EL (cell line): ENCODE measurements at regions not wholly inside any gene's neighbourhood (a gene's known extent, or its start where the extent isn't known, plus 50 kb on each side); places are given as distances from the start of the nearest gene placed in this dataset.
"Not testable (repeated sequence)": the region's sequence is repeated elsewhere in the genome, so short reads cannot be mapped to it uniquely, and the experiment has no call there.

Experiments
- DNase-seq: peaks from one replicate; pipeline ENCODE4 v3.0.0-alpha.2; 2016

GRCh38 chr10:124323806-124324205, 94.9 kb downstream of the OAT start:
- DNase-seq, result no peak

DNA sequence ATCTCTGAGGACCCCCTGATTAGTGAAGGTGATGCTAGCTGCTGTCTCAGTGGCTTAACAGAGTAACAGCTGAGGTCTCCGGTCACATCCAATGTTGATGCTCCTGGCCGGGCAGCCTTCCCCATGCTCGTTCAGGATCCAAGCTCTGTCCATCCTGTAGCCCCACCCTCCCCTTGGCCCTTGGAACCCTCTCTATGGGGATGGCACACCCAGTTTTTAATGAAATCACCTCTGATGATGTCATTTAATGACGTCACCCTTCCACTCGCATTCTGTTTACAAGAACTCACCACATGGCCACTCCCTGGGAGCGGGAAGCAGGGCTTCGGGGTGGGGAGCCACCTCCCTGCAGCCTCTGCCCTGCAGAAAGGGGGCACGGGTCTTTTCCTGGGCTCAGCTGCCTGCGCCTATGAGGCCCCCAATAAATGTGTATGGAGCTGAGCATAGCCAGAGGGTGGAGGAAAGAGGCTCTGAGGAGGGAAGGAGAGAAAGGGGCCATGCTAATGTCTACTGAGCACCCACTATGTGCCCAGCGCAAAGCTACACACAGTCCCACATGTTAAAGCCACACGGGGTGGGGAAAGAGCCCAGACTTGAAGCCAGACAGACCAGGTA, 95.5 kb downstream of the OAT start:
- DNase-seq, result peak; percentile 61

DNA sequence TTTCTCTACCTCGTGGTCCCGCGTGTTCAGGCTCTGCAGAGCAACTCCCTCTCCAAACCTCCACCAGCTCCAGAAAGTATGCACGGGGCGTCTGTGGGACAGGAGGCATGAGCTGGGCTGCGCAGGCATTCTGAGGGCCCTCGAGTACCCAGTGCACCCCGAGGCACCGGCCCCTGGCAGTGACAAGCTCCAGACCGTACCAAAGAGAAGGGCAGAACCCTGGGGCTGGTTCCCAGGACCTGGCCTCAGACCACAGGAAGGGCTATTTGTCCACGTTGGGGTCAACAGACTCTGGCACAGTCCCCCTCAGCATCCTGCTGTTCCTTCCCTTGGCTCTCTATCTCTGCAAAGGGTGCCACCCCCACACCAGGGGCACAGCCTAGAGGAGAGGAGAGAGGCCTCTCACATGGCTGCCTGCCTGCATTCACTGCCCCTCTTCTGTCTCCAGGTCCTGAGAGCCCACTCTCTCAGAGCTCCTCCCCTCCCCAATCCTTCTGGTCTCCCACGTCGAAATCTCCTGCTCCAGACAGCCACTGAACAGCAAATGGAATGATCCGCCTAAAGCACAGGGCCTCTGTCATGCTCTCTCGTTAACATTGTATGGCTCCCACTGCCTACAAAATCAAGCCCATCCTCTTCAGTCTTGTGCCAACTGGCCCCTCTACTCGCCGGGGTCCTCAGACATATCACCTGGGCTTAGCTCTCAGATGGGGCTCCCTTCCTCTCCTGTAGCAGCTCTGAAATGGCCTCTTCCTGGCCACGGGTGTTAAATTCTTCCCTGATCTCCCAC, 96.3 kb downstream of the OAT start:
- no peak for DNase-seq

DNA sequence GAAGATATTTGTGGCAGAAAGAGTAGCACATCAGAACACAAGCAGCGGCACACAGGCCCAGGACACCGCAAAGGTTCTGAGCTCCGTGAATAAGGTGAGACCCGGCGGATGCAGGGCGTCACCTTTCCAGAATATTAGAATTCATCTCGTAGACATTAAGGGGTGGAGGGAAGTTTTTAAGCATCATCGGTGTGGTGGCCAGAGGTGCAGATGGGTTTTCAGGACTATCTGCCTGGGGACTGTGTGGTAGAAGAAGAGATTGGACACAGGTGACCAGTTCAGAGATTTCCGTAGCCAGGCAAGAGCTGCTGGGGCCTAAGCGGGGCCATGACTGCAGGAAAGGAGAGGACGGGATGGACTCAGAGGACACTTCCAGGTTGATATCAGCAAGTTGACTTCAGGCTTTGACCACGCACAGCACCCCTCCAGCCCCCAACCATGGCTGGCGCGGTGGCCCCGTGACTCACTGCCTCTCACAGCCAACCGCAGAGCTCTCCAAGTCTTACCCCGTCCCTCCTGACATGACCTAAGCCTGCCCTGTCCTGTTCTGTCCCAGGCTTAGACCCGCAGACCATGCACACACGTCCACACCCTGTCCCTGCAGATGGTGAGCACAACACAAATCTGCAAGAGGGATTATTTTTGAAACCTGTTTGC, 97.2 kb downstream of the OAT start:
- DNase-seq, result no peak

- DNase-seq, result no peak
Observed at GRCh38 chr10:124320778-124321432, 97.8 kb downstream of the OAT start.

DNA sequence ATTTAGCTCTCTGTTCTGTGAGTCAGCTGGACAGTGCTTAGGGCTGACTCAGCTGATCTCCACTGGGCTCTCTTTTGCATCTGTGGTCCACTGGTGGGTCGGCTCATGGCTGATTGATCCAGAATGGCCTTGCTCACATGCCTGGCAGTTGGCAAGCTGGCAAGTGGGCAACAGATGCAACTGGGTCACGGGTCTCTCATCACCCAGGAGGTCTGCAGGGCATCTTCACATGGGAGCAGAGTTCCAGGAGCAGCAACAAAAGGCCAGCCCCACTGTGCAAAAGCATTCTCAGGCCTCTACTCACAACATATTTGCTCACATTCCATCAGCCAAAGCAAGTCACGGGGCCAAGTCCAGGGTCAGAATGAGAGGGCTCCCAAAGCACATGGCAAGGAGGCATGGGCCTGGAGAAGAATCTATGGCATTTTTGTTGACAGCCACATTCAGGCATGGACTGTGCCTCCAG, 98.8 kb downstream of the OAT start:
- peak; percentile 87 for DNase-seq

- DNase-seq, result not testable (repeated sequence)
Observed at GRCh38 chr10:124319520-124319919, 99.2 kb downstream of the OAT start.

GRCh38 chr10:124318811-124319210, 99.9 kb downstream of the OAT start:
- no peak for DNase-seq

DNA sequence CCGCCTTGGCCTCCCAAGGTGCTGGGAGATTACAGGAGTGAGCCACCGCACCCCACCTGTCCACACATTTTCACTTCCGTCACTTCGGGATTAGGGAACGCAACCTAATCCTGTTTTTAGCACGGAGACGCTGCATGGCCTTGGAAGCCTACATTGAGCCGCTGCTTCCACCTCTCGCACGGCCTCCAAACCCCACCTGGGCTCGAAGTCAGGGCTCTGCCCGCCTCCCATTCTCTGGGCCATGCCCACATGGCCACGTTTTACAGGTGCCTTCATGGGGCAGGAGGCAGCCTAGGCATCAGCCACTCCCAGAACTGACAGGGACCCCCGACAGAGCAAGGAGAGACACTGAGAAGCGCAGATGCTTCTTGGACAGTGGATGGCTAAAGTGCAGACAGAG, 100.6 kb downstream of the OAT start:
- no peak for DNase-seq

- DNase-seq, result no peak
Observed at GRCh38 chr10:124316326-124316725, 102.4 kb downstream of the OAT start.

GRCh38 chr10:124315591-124316270, 103.0 kb downstream of the OAT start:
- DNase-seq, result no peak

DNA sequence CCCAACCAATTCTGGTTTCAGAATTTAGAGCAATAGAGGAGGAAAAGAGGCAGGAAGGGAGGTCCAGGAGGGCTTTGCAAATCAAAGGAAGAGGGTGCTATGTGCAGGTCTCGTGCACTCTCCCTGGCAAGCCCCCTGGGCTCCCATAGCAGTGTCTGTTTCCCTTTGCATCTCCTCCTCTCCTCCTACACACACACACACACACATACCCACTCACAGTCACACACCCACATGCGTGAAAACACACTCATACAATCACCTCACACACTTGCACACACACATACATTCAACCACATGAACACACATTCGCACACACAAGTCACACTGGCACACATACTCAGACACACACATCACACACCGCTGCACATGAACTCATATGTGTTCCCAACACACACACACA, 105.3 kb downstream of the OAT start:
- DNase-seq, result no peak

DNA sequence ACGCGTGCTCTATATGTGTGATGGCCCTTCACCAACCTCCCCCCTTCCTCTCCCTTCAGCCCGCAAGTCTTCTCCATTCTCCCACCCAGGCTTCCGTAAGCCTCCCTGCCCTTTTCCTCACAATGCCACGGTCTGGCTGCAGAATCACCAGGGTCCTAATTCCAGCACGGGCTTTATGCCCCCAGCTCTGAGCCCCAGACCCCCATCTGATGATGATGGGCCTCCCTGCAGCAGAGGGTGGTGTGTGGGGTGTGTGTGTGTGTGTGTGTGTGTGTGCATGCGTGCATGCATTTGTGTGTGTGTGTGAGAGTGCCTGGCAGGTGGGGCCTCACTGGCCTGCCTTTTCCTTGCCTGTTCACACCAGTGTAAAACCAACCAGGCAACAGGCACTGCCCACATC, 109.9 kb downstream of the OAT start:
- no peak for DNase-seq

- no peak for DNase-seq
Observed at GRCh38 chr10:124308056-124308645, 110.6 kb downstream of the OAT start.

DNA sequence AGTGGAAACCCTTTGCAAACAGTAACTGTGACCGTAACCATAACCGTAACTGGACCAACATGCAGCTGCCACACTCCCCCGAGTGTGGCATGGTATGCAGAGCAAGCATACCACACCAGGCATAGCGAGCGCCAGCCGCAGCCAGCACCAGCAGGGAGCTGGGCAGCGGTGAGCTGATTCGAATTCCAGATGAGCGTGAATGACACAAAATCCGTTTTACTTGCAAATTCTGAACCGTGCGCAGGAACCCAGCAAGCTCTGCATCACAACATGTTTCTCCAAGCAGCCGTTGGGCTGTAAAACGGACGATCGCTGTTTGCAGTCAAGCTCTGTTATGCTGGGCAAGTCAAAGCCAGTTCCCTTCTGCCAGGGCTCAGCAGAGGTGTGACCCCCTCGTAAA, 111.1 kb downstream of the OAT start:
- DNase-seq, result no peak

DNA sequence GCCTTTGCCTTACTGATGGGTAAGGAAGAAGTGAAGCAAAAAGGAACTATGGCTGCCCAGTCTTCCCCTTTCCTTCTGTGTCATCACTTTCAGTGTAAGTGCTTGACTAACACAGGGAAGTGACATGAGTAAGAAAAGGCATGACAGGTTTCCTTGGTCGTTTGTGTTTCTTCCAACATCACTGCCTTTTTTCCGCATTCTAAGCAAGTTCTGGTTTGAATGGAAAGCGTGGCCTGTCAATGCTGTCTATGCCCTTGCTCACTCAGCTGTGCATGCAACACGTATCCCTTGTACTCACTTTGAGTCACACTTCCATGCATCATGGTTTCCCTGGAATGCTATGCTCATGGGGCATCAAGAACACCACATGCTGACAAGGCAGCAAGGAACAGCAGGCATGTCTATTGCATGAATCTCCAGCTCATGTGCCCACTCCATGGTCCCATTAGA, 111.8 kb downstream of the OAT start:
- DNase-seq, result peak; percentile 30

GRCh38 chr10:124306520-124306919, 112.2 kb downstream of the OAT start:
- DNase-seq, result no peak

- no peak for DNase-seq
Observed at GRCh38 chr10:124305984-124306383, 112.7 kb downstream of the OAT start.

DNA sequence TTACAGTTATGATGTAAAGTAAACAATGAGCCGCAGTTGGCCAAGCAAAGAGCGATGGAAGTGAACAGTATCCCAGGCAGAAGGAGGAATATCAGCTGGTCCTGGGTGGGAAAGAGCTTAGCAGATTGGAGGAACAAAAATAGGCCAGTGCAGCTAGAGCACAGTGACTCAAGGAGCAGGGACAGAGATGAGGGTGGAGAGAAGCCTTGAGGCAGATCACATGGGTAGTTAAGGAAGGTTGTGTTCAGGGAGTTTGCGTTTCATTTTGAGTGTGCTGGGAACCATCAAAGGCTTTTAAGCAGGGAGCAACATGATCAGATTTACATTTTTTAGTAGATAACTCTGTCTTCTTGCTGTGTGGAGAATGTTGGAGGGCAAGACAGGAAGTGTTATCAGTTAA, 113.6 kb downstream of the OAT start:
- DNase-seq, result no peak

DNA sequence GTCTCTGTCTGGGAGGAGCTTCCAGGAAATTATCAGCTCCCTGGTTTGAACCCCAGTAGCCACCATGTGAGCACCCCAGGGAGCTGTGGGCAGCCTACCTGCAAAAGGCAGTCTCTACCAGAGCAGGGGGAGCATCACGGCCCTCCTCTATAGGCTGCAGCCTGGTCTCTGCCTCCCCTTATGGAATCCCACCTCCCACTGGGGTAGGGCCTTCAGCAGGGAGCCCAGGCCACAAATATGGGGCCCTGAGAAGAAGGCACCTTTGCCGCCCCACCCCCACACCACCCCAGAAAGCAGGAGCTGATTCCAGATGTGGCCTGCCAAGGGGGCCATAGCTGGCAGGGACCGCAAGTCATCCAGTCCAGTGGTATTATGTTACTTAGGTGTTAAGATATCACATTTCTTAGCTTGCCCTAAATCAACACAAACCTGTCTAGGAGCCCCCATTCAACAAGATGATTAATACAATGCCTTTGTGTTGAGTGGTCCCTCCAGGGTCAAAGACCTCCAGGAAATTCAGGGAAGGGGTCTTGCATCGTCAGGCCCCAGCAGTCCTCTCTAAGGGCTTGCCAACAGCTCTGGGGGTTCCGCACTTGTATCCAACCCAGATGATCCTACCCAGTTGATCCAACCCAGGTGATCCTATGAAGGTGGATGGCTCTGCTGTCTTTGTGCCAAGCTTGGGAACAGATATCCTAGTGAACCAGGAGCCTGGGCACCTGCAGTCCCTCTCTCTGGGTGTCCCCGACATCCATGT, 114.9 kb downstream of the OAT start:
- DNase-seq, result no peak

GRCh38 chr10:124302951-124303505, 115.7 kb downstream of the OAT start:
- DNase-seq, result no peak
